GM18909 (cell line): ENCODE measurements at regions not wholly inside any gene's neighbourhood (a gene's known extent, or its start where the extent isn't known, plus 50 kb on each side); places are given as distances from the start of the nearest gene placed in this dataset.

Experiments used
- ATAC-seq: cut with Tn5 transposase; IDR thresholded peaks from one replicate; pipeline ENCODE4 v1.9.1; 2021; ENCODE audit warnings: mild to moderate bottlenecking; ENCODE audit not compliant: unreplicated experiment, poor library complexity

DNA sequence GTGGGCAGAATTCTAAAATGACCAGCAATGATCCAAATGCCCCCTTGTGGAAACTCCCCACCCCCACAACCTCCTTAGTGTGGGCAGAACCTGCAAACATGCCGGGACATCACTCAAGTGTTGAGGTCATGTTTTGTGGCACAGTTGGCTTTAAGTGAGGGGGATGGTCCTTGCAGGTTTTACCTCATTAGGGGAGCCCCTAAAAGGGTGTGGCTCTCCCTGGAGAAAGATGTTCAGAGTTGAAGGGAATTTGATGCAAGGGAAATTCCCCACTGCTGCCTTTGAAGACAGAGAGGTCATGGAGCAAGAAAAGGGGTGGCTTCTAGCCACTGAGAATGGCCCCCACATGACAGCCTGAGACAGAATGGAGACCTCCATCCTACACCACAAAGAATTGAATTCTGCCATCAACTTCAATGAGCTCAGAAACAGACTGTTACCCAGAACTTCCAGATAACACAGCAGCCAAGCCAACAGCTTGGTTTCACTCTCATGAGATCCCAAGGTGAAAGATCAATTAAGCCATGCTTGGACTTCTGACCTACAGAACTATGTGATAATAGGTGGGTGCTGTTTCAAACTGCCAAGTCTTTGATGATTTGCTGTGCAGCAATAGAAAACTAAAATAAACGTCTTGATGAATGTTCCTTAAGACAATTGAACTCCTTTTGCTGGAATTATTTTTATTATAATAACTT, 103.4 kb downstream of the MED10 start:
- no peak for ATAC-seq

DNA sequence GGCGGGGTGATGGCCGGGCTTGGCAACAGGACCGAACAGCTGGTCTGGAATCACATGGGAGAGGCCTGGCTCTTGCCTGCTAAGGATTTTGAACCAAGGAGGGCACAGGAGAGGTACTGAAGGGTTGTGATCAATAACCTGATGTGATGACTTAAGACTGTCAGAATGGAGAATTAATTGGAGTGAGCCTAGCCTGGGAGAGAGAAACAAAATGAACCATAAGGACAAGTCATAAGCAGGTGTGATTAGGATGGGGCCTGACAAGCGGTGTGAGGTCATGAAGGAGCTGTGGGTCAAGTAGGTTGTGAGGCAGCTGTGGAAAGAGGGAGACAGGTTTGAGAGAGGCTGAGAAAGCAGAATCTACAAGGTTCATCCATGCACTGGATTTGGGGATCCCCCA, 104.6 kb downstream of the MED10 start:
- no peak for ATAC-seq

DNA sequence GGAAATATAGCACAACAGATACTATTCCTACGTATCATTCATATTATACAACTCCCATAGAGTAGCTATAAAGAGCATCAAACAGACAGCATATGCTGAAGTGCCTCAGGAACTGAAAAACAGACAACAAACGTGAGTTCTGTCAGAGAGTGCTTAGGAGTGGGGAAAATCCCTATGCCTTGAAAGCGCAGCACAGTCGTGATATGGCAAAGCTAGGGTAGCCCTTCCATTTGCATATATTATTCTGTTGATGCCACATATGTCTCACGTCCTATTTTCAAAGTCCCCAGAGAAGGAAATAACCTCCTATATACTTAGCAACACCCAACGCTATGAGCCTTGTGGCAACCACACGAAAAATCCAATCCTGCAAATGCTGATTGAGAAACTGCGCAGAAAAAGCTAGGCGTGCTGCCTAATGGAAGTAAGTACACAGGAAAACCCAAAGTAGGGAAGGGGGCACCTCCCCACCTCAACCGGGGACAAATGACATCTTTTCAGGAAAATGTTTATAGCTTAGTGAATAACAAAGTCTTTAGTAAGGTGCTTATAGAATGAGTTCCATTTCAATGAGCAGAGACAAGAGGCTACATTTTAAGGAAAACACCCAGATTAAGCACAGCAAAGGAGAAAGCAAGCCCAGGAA, 105.1 kb downstream of the MED10 start:
- ATAC-seq, result peak; percentile 52

DNA sequence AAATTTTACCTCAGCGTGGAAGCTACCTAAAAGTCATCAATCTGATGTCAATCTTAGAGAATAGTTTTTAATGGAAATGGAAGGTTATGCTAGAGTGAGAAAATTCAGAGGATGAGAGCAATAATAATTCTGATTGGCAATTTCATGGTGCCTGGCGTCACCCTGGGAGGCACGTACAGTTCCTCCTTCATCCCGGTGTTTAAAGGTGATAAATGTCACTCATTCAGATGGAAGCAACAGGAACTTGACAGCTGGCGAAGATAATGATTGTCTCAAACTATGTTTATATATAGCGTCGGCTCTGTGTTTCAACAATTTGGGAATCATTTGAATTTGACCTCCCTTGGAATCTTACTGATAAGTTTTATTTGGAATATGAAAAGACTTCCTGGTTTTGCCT, 108.4 kb downstream of the MED10 start:
- ATAC-seq, result no peak

DNA sequence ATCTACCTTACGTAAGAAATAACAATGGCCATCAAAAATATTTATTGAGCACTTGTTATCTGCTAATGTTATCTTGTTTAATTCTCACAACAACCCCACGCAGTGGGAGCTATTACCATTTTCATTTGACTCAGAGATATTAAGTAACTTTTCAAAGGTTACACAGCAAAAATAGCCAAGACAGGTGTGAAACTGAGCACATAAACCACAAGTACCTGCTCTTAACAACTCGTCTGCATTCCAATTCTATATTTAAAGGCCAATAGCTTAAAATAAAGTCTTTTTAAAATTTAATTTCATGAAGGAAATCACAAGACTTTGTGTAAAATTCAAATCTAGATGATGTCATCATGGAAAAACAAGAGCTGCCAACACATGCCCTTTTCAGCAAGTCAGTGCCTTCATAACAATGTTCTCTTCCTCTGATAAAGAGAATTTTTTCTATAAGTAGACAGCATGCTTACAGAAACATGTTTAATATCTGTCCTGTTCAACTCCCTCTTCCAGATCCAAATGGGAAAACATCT, 111.6 kb downstream of the MED10 start:
- ATAC-seq, result no peak

DNA sequence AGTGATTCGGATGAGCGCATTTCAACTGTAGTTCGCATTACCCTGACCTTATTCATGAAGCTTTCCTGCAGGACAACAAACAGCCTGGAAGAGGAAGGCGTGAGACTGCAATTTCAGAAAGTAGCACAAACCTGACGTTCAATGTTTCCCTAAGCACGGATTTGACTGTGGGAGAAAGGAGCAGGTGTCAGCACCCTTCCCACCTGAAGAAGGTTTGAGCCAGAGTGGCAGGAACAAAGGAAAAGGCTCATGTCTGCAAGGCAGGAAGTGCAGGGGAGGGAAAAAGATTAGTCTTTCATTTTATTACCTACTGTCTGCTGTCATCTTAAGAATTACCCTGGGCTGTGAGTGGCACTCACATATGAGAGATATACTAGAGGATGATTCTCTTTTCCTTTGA, 114.0 kb downstream of the MED10 start:
- ATAC-seq, result no peak

DNA sequence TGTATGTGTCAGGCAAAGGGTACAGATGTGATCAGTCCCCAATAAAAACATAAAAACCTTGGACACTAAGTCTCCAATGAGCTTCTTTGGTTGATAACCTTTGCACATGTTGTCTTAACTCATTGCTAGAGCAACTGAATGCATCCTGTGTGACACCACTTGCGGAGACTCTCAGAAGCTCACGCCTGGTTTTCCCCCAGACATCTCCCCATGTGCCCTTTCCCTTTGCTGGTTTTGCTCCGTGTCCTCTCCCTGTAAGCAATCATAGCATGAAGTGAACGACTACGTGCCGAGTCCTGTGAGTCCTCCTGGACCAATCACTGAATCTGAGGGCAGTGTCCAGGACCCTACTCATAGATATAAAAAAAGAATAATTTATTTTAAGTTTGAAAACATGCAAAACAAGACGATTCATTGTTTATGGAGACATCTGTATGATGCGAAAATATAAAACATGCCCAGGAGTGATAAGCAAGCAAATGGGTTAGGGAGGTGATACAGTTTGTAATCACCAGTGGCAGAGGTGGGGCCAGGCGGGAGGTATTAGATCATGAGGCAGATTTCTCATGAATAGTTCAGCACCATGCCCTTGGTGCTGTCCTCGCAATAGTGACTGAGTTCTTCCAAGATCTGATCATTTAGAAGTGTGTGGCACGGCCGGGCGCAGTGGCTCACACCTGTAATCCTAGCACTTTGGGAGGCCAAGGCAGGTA, 115.5 kb downstream of the MED10 start:
- no peak for ATAC-seq

DNA sequence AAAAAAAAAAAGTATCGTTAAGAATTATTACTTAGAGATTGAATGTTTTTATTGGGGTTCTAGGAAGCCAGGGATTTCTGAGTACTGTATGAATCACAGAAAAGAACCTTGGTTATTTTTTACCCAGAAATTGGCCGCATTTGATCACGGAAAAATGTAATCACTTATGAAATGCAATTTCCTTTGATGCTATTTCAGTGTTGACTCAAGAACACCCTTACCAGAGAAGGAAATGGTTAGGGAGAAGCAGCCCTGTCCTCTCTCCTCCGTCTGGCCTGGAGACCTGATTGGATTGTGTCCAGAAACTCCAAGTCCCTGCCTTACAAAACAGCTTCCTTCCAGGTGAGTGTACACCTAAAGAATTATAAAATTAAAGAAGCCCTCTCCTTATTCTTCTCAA, 116.7 kb downstream of the MED10 start:
- ATAC-seq, result no peak

DNA sequence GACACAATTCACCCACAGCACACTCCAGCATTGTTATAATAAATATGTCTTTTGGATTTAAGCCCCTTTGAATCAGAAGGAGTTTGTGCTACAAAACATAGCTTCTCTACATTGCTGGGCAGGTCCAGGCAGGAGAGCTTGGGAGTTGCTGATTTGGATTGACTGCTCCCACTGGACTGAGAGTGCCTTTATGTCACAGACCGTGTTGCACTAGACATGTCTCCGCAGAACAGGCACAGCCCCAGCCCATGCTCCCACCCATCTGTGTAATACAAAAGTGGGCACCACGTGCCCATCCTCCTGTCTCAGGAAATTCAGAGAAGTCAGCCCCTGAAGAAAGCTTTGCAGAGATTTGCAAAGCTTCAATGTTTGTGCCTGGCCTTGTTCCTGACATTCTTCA, 117.1 kb downstream of the MED10 start:
- ATAC-seq, result no peak

DNA sequence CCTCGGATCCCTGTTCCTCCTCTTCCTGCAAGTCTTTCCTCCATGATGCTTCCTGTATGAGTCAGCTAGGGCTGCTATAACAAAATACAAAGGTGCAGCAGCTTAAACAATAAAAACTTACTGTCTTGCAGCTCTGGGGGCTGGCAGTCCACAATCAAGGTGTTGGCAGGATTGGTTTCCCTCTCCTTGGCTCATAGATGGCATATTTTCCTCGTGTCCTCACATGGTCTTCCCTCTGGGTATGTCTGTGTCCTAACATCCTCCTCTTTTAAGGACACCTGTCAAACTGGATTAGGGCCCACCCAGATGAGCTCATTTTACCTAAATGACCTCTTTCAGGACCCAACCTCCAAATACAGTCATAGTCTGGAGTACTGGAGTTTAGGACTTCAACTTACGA, 117.5 kb downstream of the MED10 start:
- ATAC-seq, result no peak

DNA sequence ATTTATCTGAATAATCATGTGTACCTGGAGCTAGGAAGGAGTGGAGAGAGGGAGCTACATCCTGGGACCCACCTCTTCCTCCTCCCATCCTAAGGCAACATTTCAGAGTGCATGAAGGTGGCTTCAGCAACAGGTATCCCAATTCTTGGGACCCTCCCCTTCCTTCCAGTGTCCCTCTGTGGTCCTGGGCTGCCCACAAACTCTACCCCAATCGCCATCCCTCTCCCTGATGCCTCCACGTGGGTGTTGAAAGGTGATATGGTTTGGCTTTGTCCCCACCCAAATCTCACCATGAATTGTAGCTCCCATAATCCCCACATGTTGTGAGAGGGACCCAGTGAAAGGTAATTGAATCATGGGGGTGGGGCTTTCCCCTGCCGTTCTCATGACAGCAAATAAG, 121.4 kb downstream of the MED10 start:
- no peak for ATAC-seq

DNA sequence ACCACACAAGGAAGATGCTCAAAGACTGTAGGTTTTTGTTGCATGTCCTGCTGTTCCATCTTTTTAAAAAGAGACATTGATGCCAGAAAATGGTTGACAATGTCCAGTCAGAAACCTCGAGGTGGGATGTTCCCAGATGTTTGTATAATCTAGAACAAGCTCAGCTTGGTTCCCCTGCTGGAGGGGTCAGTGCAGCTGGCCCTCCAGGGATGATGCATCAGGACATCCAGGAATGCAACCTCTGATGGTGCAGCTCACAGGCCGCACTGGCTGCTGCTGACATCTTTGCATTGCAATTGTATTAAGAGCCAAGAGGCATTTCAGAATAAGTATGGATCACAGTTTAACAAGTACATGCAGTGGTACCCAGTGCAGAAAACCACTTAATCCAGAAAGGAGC, 122.4 kb downstream of the MED10 start:
- ATAC-seq, result no peak

DNA sequence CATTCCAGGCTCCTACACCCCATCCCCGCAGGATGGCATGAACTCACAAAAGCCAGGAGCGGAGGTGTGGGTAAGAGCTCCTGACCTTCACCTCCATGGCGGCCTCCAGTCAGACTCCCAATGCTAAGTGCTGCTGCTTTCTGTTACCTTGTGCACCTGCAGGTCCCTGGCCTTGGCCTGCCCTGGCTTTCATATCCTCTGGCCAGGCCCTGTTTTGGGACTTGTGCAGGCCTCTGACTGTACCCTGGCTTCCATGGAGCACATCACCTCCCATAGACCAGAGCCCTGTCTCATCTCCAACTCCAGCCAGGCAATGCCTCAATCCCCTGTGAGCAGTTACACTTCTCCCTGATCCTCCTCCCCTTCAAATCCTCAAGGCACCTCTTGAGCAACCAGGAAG, 124.5 kb downstream of the MED10 start:
- no peak for ATAC-seq

DNA sequence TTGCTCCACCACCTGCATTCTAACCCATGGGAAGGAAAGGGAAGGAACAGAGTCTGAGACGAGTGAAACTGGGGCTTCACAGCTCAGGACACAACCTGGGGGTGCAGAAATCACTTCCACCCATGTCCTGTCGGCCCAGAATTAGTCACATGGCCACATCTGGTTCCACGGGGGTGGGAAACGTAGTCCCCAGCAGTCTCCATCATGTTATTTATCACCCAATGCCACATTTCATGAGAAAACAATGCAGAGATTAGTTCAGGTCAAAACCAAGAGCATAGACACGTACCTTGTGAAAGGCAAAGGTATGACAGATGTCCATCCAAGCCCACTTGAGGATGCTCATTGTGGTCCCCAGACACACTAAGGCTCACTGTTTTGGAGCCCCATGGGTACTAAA, 125.1 kb downstream of the MED10 start:
- ATAC-seq, result no peak

DNA sequence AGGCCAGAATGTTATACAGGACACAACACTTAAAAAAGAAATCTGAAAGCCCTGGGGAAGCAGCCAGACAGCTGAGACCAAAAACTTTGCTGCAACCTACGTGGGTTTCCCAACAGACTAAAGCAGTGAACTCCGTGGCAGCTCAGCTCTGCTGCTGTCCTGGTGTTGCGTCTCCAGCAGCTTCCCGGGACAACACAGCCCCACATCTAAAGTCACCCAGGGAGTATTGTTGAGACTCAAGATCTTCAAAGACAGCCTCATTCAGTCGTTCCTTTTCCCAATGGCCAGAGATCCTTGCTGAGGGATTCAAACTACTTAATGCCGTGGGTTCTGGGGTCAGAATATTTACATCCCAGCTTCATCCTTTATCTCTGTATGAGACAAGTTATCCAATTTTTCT, 125.8 kb downstream of the MED10 start:
- ATAC-seq, result no peak

DNA sequence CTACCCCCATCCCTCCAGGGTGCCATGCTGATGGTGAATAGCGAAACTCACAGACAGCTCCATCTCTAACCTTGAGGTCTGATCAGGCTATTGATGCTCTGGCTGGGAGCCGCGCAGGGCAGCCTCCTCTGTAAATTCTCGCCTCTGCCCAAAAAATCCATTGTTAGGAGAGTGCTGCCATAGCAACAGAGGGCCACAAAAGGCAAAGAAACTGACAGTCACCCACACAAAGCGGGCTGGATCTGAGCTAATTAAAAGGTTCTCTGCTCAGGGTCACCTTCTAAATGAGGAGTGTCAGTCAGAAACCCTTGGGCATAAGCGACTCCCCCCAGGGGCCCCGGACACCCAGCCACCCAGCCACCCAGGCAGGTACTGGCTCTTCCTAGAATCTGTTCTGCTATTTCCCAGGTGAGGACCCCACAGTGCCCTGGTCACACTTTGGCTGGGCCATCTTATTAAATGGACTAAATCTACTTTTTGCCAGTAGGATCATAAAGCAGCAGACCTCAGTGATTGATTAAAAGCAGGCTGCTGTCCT, 126.7 kb downstream of the MED10 start:
- ATAC-seq, result no peak

DNA sequence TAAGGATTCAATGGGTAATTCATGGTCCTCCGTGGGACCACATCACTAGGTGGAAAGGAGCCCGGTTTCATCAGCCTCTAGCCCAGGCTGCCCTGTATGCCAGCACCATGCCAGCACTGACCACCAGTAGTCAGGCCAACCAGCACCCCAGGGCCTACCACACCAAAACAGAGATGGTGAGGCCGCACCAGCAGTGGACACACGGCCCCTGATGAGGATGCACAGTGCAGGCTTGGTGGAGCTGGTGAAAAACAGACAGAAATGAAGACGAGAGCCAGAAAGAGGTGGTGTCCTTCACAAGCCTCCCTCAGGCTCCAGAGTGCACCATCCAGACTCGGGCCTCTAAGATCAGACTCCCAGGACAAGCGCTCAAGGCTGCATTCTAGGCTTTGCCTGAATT, 128.2 kb downstream of the MED10 start:
- no peak for ATAC-seq

DNA sequence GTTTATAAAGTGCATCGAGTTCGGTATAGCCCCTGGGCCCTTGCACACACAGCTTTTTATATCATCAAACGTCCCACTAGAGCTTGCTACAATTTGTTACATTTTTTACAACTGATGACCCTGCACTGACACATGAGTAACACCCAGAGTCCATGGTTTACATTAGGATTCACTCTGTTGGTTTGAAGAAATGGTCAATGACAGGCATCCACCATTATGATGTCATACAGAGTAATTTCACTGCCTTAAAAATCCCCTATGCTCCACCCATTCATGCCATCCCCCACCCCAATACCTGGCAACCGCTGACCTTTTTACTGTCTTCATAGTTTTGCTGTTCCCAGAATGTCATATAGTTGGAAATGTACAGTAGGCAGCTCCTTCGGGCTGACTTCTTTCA, 130.2 kb downstream of the MED10 start:
- ATAC-seq, result no peak

DNA sequence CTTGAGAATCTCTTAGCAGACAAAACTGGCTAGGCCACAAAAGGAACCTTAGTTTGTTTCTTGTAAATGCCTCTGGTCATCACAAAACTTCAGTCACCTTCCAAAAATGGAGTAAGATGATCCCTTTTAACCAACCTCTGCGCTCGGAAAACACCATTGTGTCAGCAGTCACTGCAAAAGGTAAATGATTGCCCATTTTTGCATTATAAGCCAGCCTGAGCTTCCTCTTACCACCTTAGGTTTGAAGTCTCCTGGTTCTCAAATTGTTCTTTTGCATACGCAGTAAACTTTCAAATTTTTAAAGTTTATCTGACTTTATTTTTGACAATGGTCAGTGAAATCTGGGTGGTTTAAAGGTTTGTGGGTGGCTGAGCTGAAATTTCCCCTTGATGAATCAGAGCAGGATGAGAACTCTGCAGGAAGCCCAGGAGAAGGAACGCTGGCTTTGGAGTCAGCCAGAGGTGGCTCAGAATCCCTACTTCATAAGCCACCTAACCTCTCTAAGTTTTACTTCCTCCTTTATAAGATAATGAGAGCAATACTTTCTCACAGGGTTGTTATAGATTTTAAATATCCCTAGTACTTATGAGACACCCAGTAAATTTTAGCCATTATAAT, 131.4 kb downstream of the MED10 start:
- no peak for ATAC-seq

DNA sequence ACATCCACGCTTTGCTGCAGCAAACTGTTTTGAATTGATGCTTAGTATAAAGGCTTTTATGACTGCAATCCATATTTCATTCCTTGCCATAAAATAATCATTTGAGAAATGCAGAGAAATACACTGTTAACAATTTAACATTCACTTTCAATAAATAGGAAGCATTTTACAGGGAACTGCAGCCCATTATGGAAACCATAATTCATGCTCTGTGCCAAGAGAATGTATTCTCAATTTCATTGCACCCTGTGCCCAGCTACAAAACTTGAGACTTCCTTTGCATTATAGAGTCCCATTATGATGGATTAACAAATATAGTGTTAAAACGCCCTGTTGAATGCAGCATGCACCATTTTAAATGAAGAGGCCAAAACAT, 134.0 kb downstream of the MED10 start:
- ATAC-seq, result no peak
